ENCODE measurements at regions not wholly inside any gene's neighbourhood (a gene's known extent, or its start where the extent isn't known, plus 50 kb on each side); places are given as distances from the start of the nearest gene placed in this dataset.

- TF ChIP-seq CTCF (IDR thresholded peaks at IDR 0.05; ENCODE audit: control insufficient read depth, extremely low read depth, insufficient read depth), result no peak
- no peak overlapping the region for H3K4me3 ChIP-seq (ENCODE audit: low read depth, low read length)
- DNase-seq (ENCODE audit: low read depth), result no peak
These were observed 328.9 kb upstream of the CHAC2 start for GRCh38 chr2:53438692-53439091.

GRCh38 chr2:53438100-53438499, 329.5 kb upstream of the CHAC2 start:
- no peak for DNase-seq (ENCODE audit: low read depth)
- no peak overlapping the region for H3K4me3 ChIP-seq (ENCODE audit: low read depth, low read length)
- no peak for TF ChIP-seq CTCF (IDR thresholded peaks at IDR 0.05; ENCODE audit: control insufficient read depth, extremely low read depth, insufficient read depth)

- no peak for DNase-seq (ENCODE audit: low read depth)
- no peak overlapping the region for H3K4me3 ChIP-seq (ENCODE audit: low read depth, low read length)
These were observed 330.2 kb upstream of the CHAC2 start for GRCh38 chr2:53437371-53437770.

GRCh38 chr2:53436882-53437281, 330.7 kb upstream of the CHAC2 start:
- TF ChIP-seq CTCF (IDR thresholded peaks at IDR 0.05; ENCODE audit: control insufficient read depth, extremely low read depth, insufficient read depth), result no peak
- no peak overlapping the region for H3K4me3 ChIP-seq (ENCODE audit: low read depth, low read length)
- DNase-seq (ENCODE audit: low read depth), result no peak

More at GRCh38 chr2:53437371-53437770, 330.2 kb upstream of the CHAC2 start:
- no peak for TF ChIP-seq CTCF (IDR thresholded peaks at IDR 0.05; ENCODE audit: control insufficient read depth, extremely low read depth, insufficient read depth)

GRCh38 chr2:53435610-53436009, 332.0 kb upstream of the CHAC2 start:
- DNase-seq (ENCODE audit: low read depth), result no peak
- TF ChIP-seq CTCF (IDR thresholded peaks at IDR 0.05; ENCODE audit: control insufficient read depth, extremely low read depth, insufficient read depth), result no peak
- no peak overlapping the region for H3K4me3 ChIP-seq (ENCODE audit: low read depth, low read length)

- no peak for TF ChIP-seq CTCF (IDR thresholded peaks at IDR 0.05; ENCODE audit: control insufficient read depth, extremely low read depth, insufficient read depth)
- no peak overlapping the region for H3K4me3 ChIP-seq (ENCODE audit: low read depth, low read length)
- DNase-seq (ENCODE audit: low read depth), result no peak
These were observed 333.1 kb upstream of the CHAC2 start for GRCh38 chr2:53434466-53434865.

- no peak overlapping the region for H3K4me3 ChIP-seq (ENCODE audit: low read depth, low read length)
- TF ChIP-seq CTCF (IDR thresholded peaks at IDR 0.05; ENCODE audit: control insufficient read depth, extremely low read depth, insufficient read depth), result no peak
- no peak for DNase-seq (ENCODE audit: low read depth)
These were observed 334.7 kb upstream of the CHAC2 start for GRCh38 chr2:53432936-53433335.

Measured in LNCaP clone FGC (cell line).